H1 (cell line): ENCODE measurements at regions not wholly inside any gene's neighbourhood (a gene's known extent, or its start where the extent isn't known, plus 50 kb on each side); places are given as distances from the start of the nearest gene placed in this dataset.

ENCODE experiments used
- CHD1 ChIP-seq: IDR thresholded peaks from 2 replicates; pipeline ENCODE4 v1.6.1; 2012; ENCODE audit warnings: low read depth, low read length, improper control_type of control experiment
- EP300 ChIP-seq, 2 experiments: IDR thresholded peaks; 1 replicate in 1 of 2; 2 replicates in 1 of 2; pipeline ENCODE4 v1.6.1; 2011 to 2012; ENCODE audit warnings: low read depth in 2 of 2, low read length in 2 of 2, mild to moderate bottlenecking in 2 of 2, borderline replicate concordance in 1 of 2, inconsistent platforms in 1 of 2, moderate library complexity in 1 of 2
- EZH2 ChIP-seq: fragments of 200-600 bp; sonication (generic); IDR thresholded peaks from 2 replicates; pipeline ENCODE4 v1.7.1; 2012; ENCODE audit warnings: low read depth, mild to moderate bottlenecking, moderate library complexity, low read length, inconsistent platforms; ENCODE audit not compliant: severe bottlenecking
- HDAC6 ChIP-seq: IDR thresholded peaks from one replicate; pipeline ENCODE4 v1.7.1; 2012; ENCODE audit warnings: low read depth, mild to moderate bottlenecking, inconsistent platforms, low read length, moderate library complexity
- POLR2AphosphoS5 ChIP-seq: IDR thresholded peaks from 2 replicates; pipeline ENCODE4 v1.6.1; 2011; ENCODE audit warnings: low read depth, low read length
- TEAD4 ChIP-seq: IDR thresholded peaks from 2 replicates; pipeline ENCODE4 v1.6.1; 2012; ENCODE audit warnings: low read depth, low read length, inconsistent platforms, mixed read lengths
- TF ChIP-seq, protein P1 (sequence below): IDR thresholded peaks from 2 replicates; pipeline ENCODE4 v1.6.1; 2011; ENCODE audit warnings: low read length, improper control_type of control experiment
- TF ChIP-seq, protein P2 (sequence below): IDR thresholded peaks from 2 replicates; pipeline ENCODE4 v1.6.1; 2012; ENCODE audit warnings: inconsistent platforms
- TF ChIP-seq, protein P3 (sequence below), 3 experiments: IDR thresholded peaks; 1 replicate in 2 of 3; 2 replicates in 1 of 3; pipeline versions ENCODE4 v1.5.1 to v1.6.1; 2011; ENCODE audit warnings: low read length in 3 of 3, mild to moderate bottlenecking in 3 of 3, inconsistent platforms in 2 of 3, low read depth in 1 of 3, moderate library complexity in 1 of 3; ENCODE audit not compliant: insufficient read depth in 1 of 3; ENCODE audit errors: control extremely low read depth in 1 of 3
- TF ChIP-seq, protein P4 (sequence below): IDR thresholded peaks from 2 replicates; pipeline ENCODE4 v1.6.1; 2011; ENCODE audit warnings: low read depth, mild to moderate bottlenecking, low read length; ENCODE audit not compliant: insufficient read depth

DNA sequence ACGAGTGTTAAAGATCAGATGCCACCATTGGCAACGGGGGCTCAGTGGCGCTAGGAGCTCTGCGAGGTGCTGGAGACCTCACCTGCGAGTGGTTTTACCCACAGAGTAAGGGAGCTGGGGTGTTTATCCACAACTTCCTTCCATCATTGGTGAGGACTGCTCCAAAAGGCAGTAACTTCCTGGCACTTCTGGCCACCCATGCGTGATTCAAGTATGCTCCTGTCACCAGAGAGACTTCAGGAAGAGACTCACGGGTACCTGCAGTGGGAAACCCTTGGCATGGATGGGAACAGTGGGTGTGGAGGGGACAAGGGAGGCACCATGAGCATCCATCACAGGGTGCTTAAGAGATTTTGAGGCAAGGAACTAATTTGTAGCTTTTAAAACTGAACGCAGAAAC, 53.2 kb downstream of the RIN2 start:
- TF ChIP-seq CHD1 (no peak), POLR2AphosphoS5 (no peak), EZH2 (no peak), EP300 (IDR thresholded peaks at IDR 0.05; ENCODE audit: borderline replicate concordance in 1 of 2, low read depth in 2 of 2, low read length in 2 of 2) (no peak), HDAC6 (no peak), TEAD4 (no peak)
- TF ChIP-seq, protein P1, sequence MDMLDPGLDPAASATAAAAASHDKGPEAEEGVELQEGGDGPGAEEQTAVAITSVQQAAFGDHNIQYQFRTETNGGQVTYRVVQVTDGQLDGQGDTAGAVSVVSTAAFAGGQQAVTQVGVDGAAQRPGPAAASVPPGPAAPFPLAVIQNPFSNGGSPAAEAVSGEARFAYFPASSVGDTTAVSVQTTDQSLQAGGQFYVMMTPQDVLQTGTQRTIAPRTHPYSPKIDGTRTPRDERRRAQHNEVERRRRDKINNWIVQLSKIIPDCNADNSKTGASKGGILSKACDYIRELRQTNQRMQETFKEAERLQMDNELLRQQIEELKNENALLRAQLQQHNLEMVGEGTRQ = no peak
- TF ChIP-seq, protein P2, sequence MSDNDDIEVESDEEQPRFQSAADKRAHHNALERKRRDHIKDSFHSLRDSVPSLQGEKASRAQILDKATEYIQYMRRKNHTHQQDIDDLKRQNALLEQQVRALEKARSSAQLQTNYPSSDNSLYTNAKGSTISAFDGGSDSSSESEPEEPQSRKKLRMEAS = no peak
- TF ChIP-seq, protein P3, sequence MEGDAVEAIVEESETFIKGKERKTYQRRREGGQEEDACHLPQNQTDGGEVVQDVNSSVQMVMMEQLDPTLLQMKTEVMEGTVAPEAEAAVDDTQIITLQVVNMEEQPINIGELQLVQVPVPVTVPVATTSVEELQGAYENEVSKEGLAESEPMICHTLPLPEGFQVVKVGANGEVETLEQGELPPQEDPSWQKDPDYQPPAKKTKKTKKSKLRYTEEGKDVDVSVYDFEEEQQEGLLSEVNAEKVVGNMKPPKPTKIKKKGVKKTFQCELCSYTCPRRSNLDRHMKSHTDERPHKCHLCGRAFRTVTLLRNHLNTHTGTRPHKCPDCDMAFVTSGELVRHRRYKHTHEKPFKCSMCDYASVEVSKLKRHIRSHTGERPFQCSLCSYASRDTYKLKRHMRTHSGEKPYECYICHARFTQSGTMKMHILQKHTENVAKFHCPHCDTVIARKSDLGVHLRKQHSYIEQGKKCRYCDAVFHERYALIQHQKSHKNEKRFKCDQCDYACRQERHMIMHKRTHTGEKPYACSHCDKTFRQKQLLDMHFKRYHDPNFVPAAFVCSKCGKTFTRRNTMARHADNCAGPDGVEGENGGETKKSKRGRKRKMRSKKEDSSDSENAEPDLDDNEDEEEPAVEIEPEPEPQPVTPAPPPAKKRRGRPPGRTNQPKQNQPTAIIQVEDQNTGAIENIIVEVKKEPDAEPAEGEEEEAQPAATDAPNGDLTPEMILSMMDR (IDR thresholded peaks at IDR 0.05; ENCODE audit: control extremely low read depth in 1 of 3, insufficient read depth in 1 of 3, low read depth in 1 of 3, low read length in 3 of 3) = no peak
- TF ChIP-seq, protein P4, sequence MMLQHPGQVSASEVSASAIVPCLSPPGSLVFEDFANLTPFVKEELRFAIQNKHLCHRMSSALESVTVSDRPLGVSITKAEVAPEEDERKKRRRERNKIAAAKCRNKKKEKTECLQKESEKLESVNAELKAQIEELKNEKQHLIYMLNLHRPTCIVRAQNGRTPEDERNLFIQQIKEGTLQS = no peak
